ENCODE measurements at regions not wholly inside any gene's neighbourhood (a gene's known extent, or its start where the extent isn't known, plus 50 kb on each side); places are given as distances from the start of the nearest gene placed in this dataset.

- DNase-seq (ENCODE audit: extremely low spot score) = no peak
- H3K4me3 ChIP-seq (ENCODE audit: low read depth, low read length) = no peak overlapping the region
- H3K36me3 ChIP-seq (ENCODE audit: insufficient read depth) = no peaks in the 10 kb centered on the region
- WGBS = 92% methylated on average over 5 of the region's 5 CpGs
- H3K4me1 ChIP-seq (ENCODE audit: insufficient read depth) = no peaks in the 10 kb centered on the region
- no peak overlapping the region for H3K27ac ChIP-seq (ENCODE audit: low read depth)
Observed at GRCh38 chr2:106311041-106311370, 116.9 kb upstream of the UXS1 start.

- Histone ChIP-seq H3K36me3 (ENCODE audit: insufficient read depth) (no peaks in the 10 kb centered on the region), H3K27ac (ENCODE audit: low read depth) (no peak overlapping the region), H3K4me3 (ENCODE audit: low read depth, low read length) (no peak overlapping the region), H3K4me1 (ENCODE audit: insufficient read depth) (no peaks in the 10 kb centered on the region)
- 71% methylated on average over 1 of the region's 1 CpG for WGBS
- DNase-seq (ENCODE audit: extremely low spot score) = no peak
Observed at GRCh38 chr2:106307860-106308259, 113.8 kb upstream of the UXS1 start.

- H3K27ac ChIP-seq (ENCODE audit: low read depth) = no peak overlapping the region
- no peak overlapping the region for H3K4me3 ChIP-seq (ENCODE audit: low read depth, low read length)
- no peaks in the 10 kb centered on the region for H3K4me1 ChIP-seq (ENCODE audit: insufficient read depth)
- 78% methylated on average over 3 of the region's 3 CpGs for WGBS
- DNase-seq (ENCODE audit: extremely low spot score) = no peak
- H3K36me3 ChIP-seq (ENCODE audit: insufficient read depth) = no peaks in the 10 kb centered on the region
Observed at GRCh38 chr2:106306387-106306786, 112.3 kb upstream of the UXS1 start.

- Histone ChIP-seq H3K4me1 (ENCODE audit: insufficient read depth) (no peaks in the 10 kb centered on the region), H3K36me3 (ENCODE audit: insufficient read depth) (no peaks in the 10 kb centered on the region), H3K4me3 (ENCODE audit: low read depth, low read length) (no peak overlapping the region), H3K27ac (ENCODE audit: low read depth) (no peak overlapping the region)
- no peak for DNase-seq (ENCODE audit: extremely low spot score)
- WGBS = 85% methylated on average over 5 of the region's 5 CpGs
Observed at GRCh38 chr2:106304612-106305184, 110.6 kb upstream of the UXS1 start.

GRCh38 chr2:106299696-106300095 is 105.6 kb upstream of the UXS1 start:
- DNase-seq (ENCODE audit: extremely low spot score) = no peak
- WGBS = 34% methylated on average over 2 of the region's 2 CpGs
- Histone ChIP-seq H3K4me1 (ENCODE audit: insufficient read depth) (no peaks in the 10 kb centered on the region), H3K4me3 (ENCODE audit: low read depth, low read length) (no peak overlapping the region), H3K27ac (ENCODE audit: low read depth) (no peak overlapping the region), H3K36me3 (ENCODE audit: insufficient read depth) (no peaks in the 10 kb centered on the region)

GRCh38 chr2:106296182-106296815 is 102.2 kb upstream of the UXS1 start:
- DNase-seq (ENCODE audit: extremely low spot score) = no peak
- no peak overlapping the region for H3K4me3 ChIP-seq (ENCODE audit: low read depth, low read length)

GRCh38 chr2:106294182-106294581 is 100.1 kb upstream of the UXS1 start:
- DNase-seq (ENCODE audit: extremely low spot score) = no peak
- H3K27ac ChIP-seq (ENCODE audit: low read depth) = no peak overlapping the region
- H3K4me3 ChIP-seq (ENCODE audit: low read depth, low read length) = no peak overlapping the region
- no peaks in the 10 kb centered on the region for H3K36me3 ChIP-seq (ENCODE audit: insufficient read depth)
- 73% methylated on average over 1 of the region's 1 CpG for WGBS
- H3K4me1 ChIP-seq (ENCODE audit: insufficient read depth) = no peaks in the 10 kb centered on the region

More at GRCh38 chr2:106296182-106296815, 102.2 kb upstream of the UXS1 start:
- Histone ChIP-seq H3K36me3 (ENCODE audit: insufficient read depth) (no peaks in the 10 kb centered on the region), H3K4me1 (ENCODE audit: insufficient read depth) (no peaks in the 10 kb centered on the region), H3K27ac (ENCODE audit: low read depth) (no peak overlapping the region)
- 92% methylated on average over 8 of the region's 8 CpGs for WGBS

- 71% methylated on average over 2 of the region's 2 CpGs for WGBS
- no peaks in the 10 kb centered on the region for H3K36me3 ChIP-seq (ENCODE audit: insufficient read depth)
- no peaks in the 10 kb centered on the region for H3K4me1 ChIP-seq (ENCODE audit: insufficient read depth)
- no peak overlapping the region for H3K4me3 ChIP-seq (ENCODE audit: low read depth, low read length)
- no peak overlapping the region for H3K27ac ChIP-seq (ENCODE audit: low read depth)
- DNase-seq (ENCODE audit: extremely low spot score) = no peak
Observed at GRCh38 chr2:106293271-106293783, 99.2 kb upstream of the UXS1 start.

- Histone ChIP-seq H3K4me1 (ENCODE audit: insufficient read depth) (no peaks in the 10 kb centered on the region), H3K4me3 (ENCODE audit: low read depth, low read length) (no peak overlapping the region), H3K36me3 (ENCODE audit: insufficient read depth) (no peaks in the 10 kb centered on the region), H3K27ac (ENCODE audit: low read depth) (no peak overlapping the region)
- DNase-seq (ENCODE audit: extremely low spot score) = no peak
- 87% methylated on average over 3 of the region's 3 CpGs for WGBS
Observed at GRCh38 chr2:106292627-106293026, 98.5 kb upstream of the UXS1 start.

GRCh38 chr2:106288873-106289272 is 94.8 kb upstream of the UXS1 start:
- 95% methylated on average over 9 of the region's 9 CpGs for WGBS
- Histone ChIP-seq H3K36me3 (ENCODE audit: insufficient read depth) (no peaks in the 10 kb centered on the region), H3K4me1 (ENCODE audit: insufficient read depth) (no peaks in the 10 kb centered on the region), H3K4me3 (ENCODE audit: low read depth, low read length) (no peak overlapping the region), H3K27ac (ENCODE audit: low read depth) (no peak overlapping the region)
- no peak for DNase-seq (ENCODE audit: extremely low spot score)

GRCh38 chr2:106285237-106285829 is 91.2 kb upstream of the UXS1 start:
- Histone ChIP-seq H3K4me1 (ENCODE audit: insufficient read depth) (no peaks in the 10 kb centered on the region), H3K36me3 (ENCODE audit: insufficient read depth) (no peaks in the 10 kb centered on the region), H3K27ac (ENCODE audit: low read depth) (no peak overlapping the region), H3K4me3 (ENCODE audit: low read depth, low read length) (no peak overlapping the region)
- no peak for DNase-seq (ENCODE audit: extremely low spot score)
- WGBS = 87% methylated on average over 3 of the region's 3 CpGs

GRCh38 chr2:106284691-106285202 is 90.6 kb upstream of the UXS1 start:
- Histone ChIP-seq H3K27ac (ENCODE audit: low read depth) (no peak overlapping the region), H3K4me1 (ENCODE audit: insufficient read depth) (no peaks in the 10 kb centered on the region), H3K36me3 (ENCODE audit: insufficient read depth) (no peaks in the 10 kb centered on the region), H3K4me3 (ENCODE audit: low read depth, low read length) (no peak overlapping the region)
- 83% methylated on average over 14 of the region's 14 CpGs for WGBS
- no peak for DNase-seq (ENCODE audit: extremely low spot score)

GRCh38 chr2:106284255-106284654 is 90.2 kb upstream of the UXS1 start:
- no peak for DNase-seq (ENCODE audit: extremely low spot score)
- H3K27ac ChIP-seq (ENCODE audit: low read depth) = no peak overlapping the region
- no peaks in the 10 kb centered on the region for H3K36me3 ChIP-seq (ENCODE audit: insufficient read depth)
- H3K4me3 ChIP-seq (ENCODE audit: low read depth, low read length) = no peak overlapping the region
- H3K4me1 ChIP-seq (ENCODE audit: insufficient read depth) = no peaks in the 10 kb centered on the region
- WGBS = 42% methylated on average over 5 of the region's 5 CpGs
